GM12878 (cell line): ENCODE measurements at regions not wholly inside any gene's neighbourhood (a gene's known extent, or its start where the extent isn't known, plus 50 kb on each side); places are given as distances from the start of the nearest gene placed in this dataset.
A peak's percentile ranks its signal among the peaks of the same experiment; 100 is the strongest.

Experiments used
- BACH1 ChIP-seq: fragments of 450-650 bp; IDR thresholded peaks from 2 replicates; pipeline ENCODE4 v1.6.1; 2017; ENCODE audit warnings: mild to moderate bottlenecking, borderline replicate concordance
- NFIC ChIP-seq: IDR thresholded peaks from 2 replicates; pipeline ENCODE4 v1.6.1; 2012; ENCODE audit warnings: low read depth, mild to moderate bottlenecking, inconsistent platforms, low read length, moderate library complexity
- POLR2A ChIP-seq: IDR thresholded peaks from 2 replicates; pipeline ENCODE4 v1.6.1; 2011; ENCODE audit warnings: low read depth, mild to moderate bottlenecking, low read length
- POLR2AphosphoS5 ChIP-seq: IDR thresholded peaks from 2 replicates; pipeline ENCODE4 v1.6.1; 2011; ENCODE audit warnings: mild to moderate bottlenecking, low read length, inconsistent platforms
- REST ChIP-seq: IDR thresholded peaks from 2 replicates; pipeline ENCODE4 v1.6.1; 2012; ENCODE audit warnings: mild to moderate bottlenecking, low read depth, low read length
- YY1 ChIP-seq: IDR thresholded peaks from 2 replicates; pipeline ENCODE4 v1.6.1; 2011; ENCODE audit warnings: low read depth, mild to moderate bottlenecking, low read length

DNA sequence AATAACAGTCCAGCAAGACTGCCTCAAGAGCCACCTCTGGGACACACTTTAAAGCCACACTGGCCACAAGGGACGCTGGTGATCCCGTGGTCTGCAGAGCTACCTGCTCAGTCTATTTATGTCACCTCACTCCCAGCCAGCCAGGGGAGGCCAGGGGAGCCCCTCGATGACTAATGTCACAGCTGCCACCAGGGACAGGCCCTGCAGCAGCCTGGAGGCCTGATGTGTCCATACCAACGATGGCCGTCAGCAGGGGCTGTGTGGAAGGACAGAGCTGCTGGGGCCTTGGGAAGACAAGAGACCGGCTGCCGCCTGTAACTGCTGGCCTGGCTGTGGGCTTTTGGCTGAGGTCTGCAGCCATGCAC lies 71.0 kb downstream of the SIK1 start:
- TF ChIP-seq NFIC (no peak), POLR2AphosphoS5 (no peak), BACH1 (no peak), REST (no peak), YY1 (peak; percentile 54; the same call in 1 of the 2 replicates), POLR2A (no peak)
